ENCODE measurements at regions not wholly inside any gene's neighbourhood (a gene's known extent, or its start where the extent isn't known, plus 50 kb on each side); places are given as distances from the start of the nearest gene placed in this dataset.

- TF ChIP-seq CTCF (IDR thresholded peaks at IDR 0.05; ENCODE audit: poor library complexity, severe bottlenecking) (no peak), EZH2 (IDR thresholded peaks at IDR 0.05; ENCODE audit: borderline replicate concordance, insufficient read depth, low read length, poor library complexity, severe bottlenecking) (no peak), EP300 (conservative IDR thresholded peaks at IDR 0.05; ENCODE audit: poor library complexity, severe bottlenecking) (no peak), POLR2AphosphoS5 (IDR thresholded peaks at IDR 0.05) (no peak), SMC3 (conservative IDR thresholded peaks at IDR 0.05; ENCODE audit: poor library complexity) (no peak), REST (IDR thresholded peaks at IDR 0.05; ENCODE audit: borderline replicate concordance) (no peak), MXI1 (conservative IDR thresholded peaks at IDR 0.05; ENCODE audit: poor library complexity, severe bottlenecking) (no peak), RAD21 (conservative IDR thresholded peaks at IDR 0.05) (no peak), TAF1 (IDR thresholded peaks at IDR 0.05; ENCODE audit: low read depth) (no peak)
These were observed 614.7 kb upstream of the FOXG1 start for GRCh38 chr14:28151926-28152325.
